Keratinocyte (primary cell): ENCODE measurements at regions not wholly inside any gene's neighbourhood (a gene's known extent, or its start where the extent isn't known, plus 50 kb on each side); places are given as distances from the start of the nearest gene placed in this dataset.

Experiments used
- CTCF ChIP-seq, 3 experiments: IDR thresholded peaks in 1 of 3; conservative IDR thresholded peaks in 1 of 3; optimal IDR thresholded peaks in 1 of 3; 2 replicates in 2 of 3; 3 replicates in 1 of 3; pipeline versions ENCODE3 to v1.5.1; 2011; ENCODE audit warnings: low read length in 3 of 3, mild to moderate bottlenecking in 3 of 3, moderate library complexity in 2 of 3, control low read depth in 1 of 3, inconsistent platforms in 1 of 3; ENCODE audit not compliant: insufficient read depth in 2 of 3; ENCODE audit errors: extremely low read depth in 1 of 3
- EZH2 ChIP-seq: IDR thresholded peaks from one replicate; pipeline ENCODE4 v1.6.1; 2012; ENCODE audit warnings: inconsistent platforms, mild to moderate bottlenecking, low read length, moderate library complexity

GRCh38 chr2:71877636-71878035, 270.0 kb downstream of the CYP26B1 start:
- TF ChIP-seq CTCF (optimal IDR thresholded peaks at IDR 0.05 in 1 of 3, IDR thresholded peaks at IDR 0.05 in 1 of 3, conservative IDR thresholded peaks at IDR 0.05 in 1 of 3; ENCODE audit: extremely low read depth in 1 of 3, insufficient read depth in 2 of 3, low read length in 3 of 3), result no peak
- TF ChIP-seq EZH2, result no peak
